ENCODE measurements at regions not wholly inside any gene's neighbourhood (a gene's known extent, or its start where the extent isn't known, plus 50 kb on each side); places are given as distances from the start of the nearest gene placed in this dataset.
"Not testable (repeated sequence)": the region's sequence is repeated elsewhere in the genome, so short reads cannot be mapped to it uniquely, and the experiment has no call there.

DNA sequence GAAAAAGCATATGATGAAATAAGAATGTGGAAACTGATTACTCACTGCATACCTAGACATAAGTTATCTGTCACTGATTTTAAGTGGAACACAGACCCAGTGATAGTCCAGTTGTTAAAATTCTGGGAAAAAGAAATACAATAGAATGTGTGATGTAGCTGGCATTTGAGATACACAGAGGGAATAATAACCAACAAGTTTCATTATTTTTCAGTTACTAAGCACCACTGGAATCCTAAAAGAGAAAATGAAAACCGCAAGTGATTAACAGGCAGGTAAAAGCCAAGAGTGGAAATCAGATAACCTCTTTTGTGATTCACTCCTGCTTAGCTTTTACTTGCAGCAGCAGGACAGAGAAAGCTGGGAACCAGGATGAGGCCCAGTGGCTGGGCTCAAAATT, 994.0 kb upstream of the SEMA6A start:
- DNase-seq = no peak

DNA sequence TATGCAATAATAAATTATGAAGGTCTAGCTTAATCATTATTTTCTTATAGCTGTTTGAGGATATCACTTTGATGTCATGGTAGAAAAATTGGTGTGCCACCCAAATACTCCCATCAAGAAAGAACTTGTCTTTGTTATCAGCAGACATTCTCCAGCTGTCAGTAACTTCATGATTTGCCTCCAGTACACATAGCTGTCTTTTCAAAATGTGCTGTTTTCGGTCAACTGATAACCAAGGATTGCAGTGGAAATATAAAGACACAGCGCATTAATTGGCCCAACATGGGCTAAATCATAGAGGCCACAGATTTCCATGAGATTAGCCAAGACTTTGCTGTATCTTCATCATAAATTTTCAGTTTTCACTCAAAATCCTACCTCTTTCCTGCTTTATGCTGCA, 993.5 kb upstream of the SEMA6A start:
- no peak for DNase-seq

- DNase-seq = no peak
Observed at GRCh38 chr5:117562647-117563046, 988.0 kb upstream of the SEMA6A start.

DNA sequence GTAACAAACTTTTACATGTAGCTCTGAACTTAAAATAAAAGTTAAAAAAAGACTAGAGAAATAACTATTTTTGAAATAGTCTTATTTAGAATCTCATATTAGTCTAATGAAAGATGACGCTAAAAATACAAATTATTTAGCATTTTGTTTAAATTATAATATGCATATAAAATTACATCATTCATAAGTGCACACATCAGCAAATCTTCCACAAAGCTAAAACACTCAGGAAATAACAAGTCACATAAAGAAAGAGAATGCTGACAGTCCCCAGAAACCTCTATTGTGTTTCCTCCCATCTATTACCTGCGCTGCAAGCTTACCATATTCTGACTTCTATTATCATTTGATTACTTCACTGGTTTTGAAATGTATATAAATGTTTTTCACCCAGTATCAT, 986.9 kb upstream of the SEMA6A start:
- DNase-seq = no peak

- DNase-seq = no peak
Observed at GRCh38 chr5:117559005-117559844, 984.6 kb upstream of the SEMA6A start.

DNA sequence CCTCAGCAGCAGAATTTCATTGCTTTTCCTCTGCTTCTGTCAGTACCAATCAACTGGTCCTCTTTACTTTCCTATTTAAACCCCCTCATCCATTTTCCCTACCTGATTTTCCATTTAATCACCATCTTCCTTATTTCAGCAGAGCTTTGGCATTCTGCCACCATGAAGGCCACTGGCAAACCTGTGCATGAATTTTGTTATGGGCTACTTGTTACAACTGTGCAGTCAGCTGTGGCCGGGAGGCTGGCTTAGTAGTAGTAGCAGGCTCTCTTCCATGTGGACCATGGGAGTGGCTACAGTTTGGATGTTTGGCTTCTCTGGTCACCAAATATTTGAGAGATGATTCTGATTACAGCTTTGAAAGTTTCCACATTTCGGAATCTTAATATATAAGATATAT, 976.6 kb upstream of the SEMA6A start:
- DNase-seq = no peak

DNA sequence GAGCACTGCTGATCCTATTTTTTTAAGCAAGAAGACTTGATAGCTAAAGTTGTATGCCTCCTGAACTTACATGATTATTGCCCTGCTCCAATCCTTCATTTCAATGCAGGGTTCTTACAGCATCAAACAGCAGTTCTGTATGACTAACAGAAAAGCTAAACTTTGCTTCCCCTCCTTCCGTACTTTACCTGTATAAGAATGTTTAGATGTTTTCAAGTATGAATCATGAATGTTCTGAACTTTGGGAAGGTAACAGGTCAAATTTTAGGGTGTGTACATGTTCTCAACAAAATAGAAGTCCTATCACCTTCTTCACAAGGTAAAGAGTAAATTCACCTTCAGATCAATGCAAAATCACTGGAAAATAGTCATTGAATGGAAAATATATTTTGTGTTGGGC, 972.6 kb upstream of the SEMA6A start:
- DNase-seq = no peak

DNA sequence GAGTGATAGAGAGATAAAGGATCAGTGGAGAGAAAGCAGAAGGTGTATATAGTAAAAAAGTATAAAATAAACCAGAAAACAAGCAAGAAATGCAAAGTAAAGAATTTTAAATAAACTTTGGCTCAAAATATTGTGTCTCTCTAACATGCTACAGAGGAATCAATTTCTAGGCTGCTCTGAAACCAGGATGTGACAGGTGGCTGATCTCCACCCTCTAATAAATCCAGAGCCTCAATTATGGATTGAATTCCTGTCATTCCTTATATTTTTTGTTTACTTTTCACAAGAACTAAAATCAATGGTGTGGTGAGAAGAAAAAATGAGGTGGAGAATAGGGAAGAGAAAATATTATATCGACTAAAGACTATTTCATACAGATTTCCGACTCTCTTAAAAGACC, 965.1 kb upstream of the SEMA6A start:
- no peak for DNase-seq

GRCh38 chr5:117533792-117534191, 959.2 kb upstream of the SEMA6A start:
- DNase-seq = no peak

DNA sequence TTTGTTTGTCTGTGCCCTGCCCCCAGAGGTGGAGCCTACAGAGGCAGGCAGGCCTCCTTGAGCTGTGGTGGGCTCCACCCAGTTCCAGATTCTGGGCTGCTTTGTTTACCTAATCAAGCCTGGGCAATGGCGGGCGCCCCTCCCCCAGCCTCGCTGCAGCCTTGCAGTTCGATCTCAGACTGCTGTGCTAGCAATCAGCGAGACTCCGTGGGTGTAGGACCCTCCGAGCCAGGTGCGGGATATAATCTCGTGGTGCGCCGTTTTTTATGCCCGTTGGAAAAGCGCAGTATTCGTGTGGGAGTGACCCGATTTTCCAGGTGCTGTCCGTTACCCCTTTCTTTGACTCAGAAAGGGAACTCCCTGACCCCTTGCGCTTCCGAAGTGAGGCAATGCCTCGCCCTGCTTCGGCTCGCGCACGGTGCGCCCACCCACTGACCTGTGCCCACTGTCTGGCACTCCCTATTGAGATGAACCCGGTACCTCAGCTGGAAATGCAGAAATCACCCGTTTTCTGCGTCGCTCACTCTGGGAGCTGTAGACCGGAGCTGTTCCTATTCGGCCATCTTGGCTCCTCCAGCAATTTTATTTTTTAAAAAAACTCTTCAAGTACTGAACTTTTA, 958.5 kb upstream of the SEMA6A start:
- DNase-seq = not testable (repeated sequence)

GRCh38 chr5:117519957-117520500, 945.4 kb upstream of the SEMA6A start:
- DNase-seq = no peak

DNA sequence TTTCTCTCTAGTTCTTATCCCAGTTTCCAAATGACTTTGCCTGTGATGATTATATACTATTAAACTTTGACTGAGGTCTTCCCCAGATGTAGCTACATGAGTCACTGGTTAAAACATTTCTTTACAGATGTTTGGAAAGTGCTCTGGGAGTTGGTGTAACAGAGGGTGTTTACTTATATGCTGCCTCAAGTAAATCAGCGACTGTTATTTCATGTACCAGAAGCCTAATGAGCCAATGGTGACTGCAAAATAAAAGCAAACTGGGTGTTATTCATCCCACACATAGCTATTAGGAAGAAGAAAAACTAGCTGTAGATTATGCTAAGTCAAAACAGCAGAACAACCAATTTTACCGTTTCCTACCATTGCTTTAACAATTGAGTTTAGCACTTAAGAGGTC, 929.7 kb upstream of the SEMA6A start:
- no peak for DNase-seq

DNA sequence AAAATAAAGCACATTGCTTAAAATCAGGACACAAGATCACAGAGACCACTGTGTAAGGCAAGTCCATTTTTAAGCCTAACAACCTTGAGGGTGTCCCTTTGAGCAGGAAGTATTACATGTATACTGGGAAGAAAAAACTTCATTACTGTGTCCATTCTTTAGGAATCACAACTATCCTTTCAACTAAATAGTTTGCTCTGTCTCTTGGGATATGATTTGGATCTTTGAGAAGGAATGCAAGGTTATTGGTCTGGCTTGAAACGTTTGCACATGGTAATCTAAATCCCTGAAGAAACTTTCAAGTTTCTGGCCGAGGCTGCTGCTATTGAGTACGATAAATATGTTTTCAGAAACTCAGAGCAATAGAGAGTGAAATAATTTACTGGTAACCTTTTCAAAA, 923.0 kb upstream of the SEMA6A start:
- DNase-seq = no peak

- DNase-seq = no peak
Observed at GRCh38 chr5:117496801-117497200, 922.2 kb upstream of the SEMA6A start.

- no peak for DNase-seq
Observed at GRCh38 chr5:117494188-117494587, 919.6 kb upstream of the SEMA6A start.

GRCh38 chr5:117488976-117489500, 914.4 kb upstream of the SEMA6A start:
- DNase-seq = no peak

DNA sequence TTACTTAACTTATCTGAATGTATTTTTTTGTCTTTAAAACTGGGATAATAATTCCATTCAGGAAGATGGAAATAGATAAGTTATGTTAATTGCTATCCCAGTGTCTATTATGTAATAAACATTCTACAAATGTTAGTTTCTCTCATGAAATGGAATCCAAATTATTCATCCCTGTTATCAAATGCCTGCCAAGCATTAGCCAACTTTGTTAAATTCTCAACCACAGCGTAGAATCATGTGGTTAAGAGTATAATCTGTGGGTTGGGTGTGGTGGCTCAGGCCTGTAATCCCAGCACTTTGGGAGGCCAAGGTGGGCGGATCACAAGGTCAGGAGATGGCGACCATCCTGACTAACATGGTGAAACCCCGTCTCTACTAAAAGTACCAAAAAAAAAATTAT, 912.9 kb upstream of the SEMA6A start:
- no peak for DNase-seq

GRCh38 chr5:117486879-117487391, 912.3 kb upstream of the SEMA6A start:
- DNase-seq = no peak

GRCh38 chr5:117486261-117486660, 911.6 kb upstream of the SEMA6A start:
- DNase-seq = no peak

- no peak for DNase-seq
Observed at GRCh38 chr5:117475919-117476318, 901.3 kb upstream of the SEMA6A start.

GRCh38 chr5:117473165-117473564, 898.5 kb upstream of the SEMA6A start:
- no peak for DNase-seq

- DNase-seq = no peak
Observed at GRCh38 chr5:117463881-117464570, 889.4 kb upstream of the SEMA6A start.

DNA sequence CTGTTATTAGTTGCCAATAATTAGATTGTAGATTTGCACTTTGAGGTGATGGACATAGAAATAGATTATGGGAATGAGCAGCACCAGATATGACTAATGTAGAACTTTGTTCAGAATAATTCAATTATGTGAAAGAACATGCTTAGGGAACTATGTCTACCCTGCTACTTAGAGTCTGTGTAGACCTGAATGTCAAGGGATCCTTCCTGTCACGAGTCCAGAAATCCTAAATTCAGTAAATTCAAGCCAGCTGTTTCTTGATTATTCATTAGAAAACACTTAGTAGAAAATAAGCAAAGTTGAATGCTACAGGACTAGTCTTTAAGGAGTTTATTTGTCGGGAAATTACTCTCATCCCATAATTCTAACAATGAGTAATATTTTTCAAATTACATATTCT, 887.3 kb upstream of the SEMA6A start:
- no peak for DNase-seq
